Mucosa of descending colon (tissue), 3 donors: ENCODE measurements at regions not wholly inside any gene's neighbourhood (a gene's known extent, or its start where the extent isn't known, plus 50 kb on each side); places are given as distances from the start of the nearest gene placed in this dataset.

Experiments used
- ATAC-seq: fragments of 200-7000 bp; cut with Tn5 transposase; one replicate; pipeline ENCODE4 v1.9.1; 2020; ENCODE audit warnings: mild to moderate bottlenecking, moderate library complexity
- DNase-seq, 3 donors: peaks; one replicate each; pipeline ENCODE4 v3.0.0-alpha.2; 2020
- H3K36me3 ChIP-seq: fragments of 200-600 bp; one replicate; pipeline ENCODE4 v1.8.0; 2021; ENCODE audit warnings: low read depth, mild to moderate bottlenecking
- H3K4me1 ChIP-seq: fragments of 200-600 bp; one replicate; pipeline ENCODE4 v1.8.0; 2021; ENCODE audit warnings: low read depth, mild to moderate bottlenecking
- H3K4me3 ChIP-seq: fragments of 200-600 bp; one replicate; pipeline ENCODE4 v1.8.0; 2021; ENCODE audit warnings: mild to moderate bottlenecking
- H3K9me3 ChIP-seq: fragments of 200-600 bp; one replicate; pipeline ENCODE4 v1.8.0; 2021; ENCODE audit warnings: mild to moderate bottlenecking
- CTCF ChIP-seq: fragments of 200-600 bp; IDR thresholded peaks from one replicate; pipeline ENCODE4 v1.8.0; 2022; ENCODE audit warnings: antibody characterized with exemption, mild to moderate bottlenecking
- intact Hi-C, 2 donors: fragments of 100-400 bp; cut with DNase I in 1 of 2; cut with micrococcal nuclease in 1 of 2; formaldehyde crosslinking; loops; one replicate each; pipeline versions ENCODE4 v1.11.0 to v1.11.1; 2022; cut with DNase I, micrococcal nuclease
- donor health status: DM: no; HTN: no; CAD: no; lungs with moderate emphysema.
- donor health status: DM: no; HTN: no; CAD: no.
- donor health status: DM: no; HTN: yes; CAD: no.

GRCh38 chr2:64300066-64300465, 153.9 kb upstream of the LGALSL start:
- DNase-seq (no peak), ATAC-seq (no peak)
- Histone ChIP-seq H3K9me3 (no peaks in the 10 kb centered on the region), H3K4me3 (no peak overlapping the region), H3K4me1 (no peaks in the 10 kb centered on the region), H3K36me3 (no peaks in the 10 kb centered on the region)
- intact Hi-C loops, result no loop called here
- TF ChIP-seq CTCF, result no peak

GRCh38 chr2:64303250-64303649, 150.7 kb upstream of the LGALSL start:
- ATAC-seq (no peak), DNase-seq (no peak)
- H3K4me3 ChIP-seq, result no peak overlapping the region
- no peak for TF ChIP-seq CTCF
- H3K36me3 ChIP-seq, result no peaks in the 10 kb centered on the region
- intact Hi-C loops, result no loop called here
- H3K9me3 ChIP-seq, result no peaks in the 10 kb centered on the region
- H3K4me1 ChIP-seq, result no peaks in the 10 kb centered on the region

GRCh38 chr2:64307421-64307820, 146.5 kb upstream of the LGALSL start:
- ATAC-seq, result no peak
- no peak for TF ChIP-seq CTCF
- no peak for DNase-seq
- H3K4me1 ChIP-seq, result peaks cover 3% of the 10 kb centered on the region
- H3K36me3 ChIP-seq, result no peaks in the 10 kb centered on the region
- H3K9me3 ChIP-seq, result no peaks in the 10 kb centered on the region
- H3K4me3 ChIP-seq, result no peak overlapping the region
- intact Hi-C loops, result no loop called here

- ATAC-seq (no peak), DNase-seq (no peak)
- no peak for TF ChIP-seq CTCF
- Histone ChIP-seq H3K4me1 (peaks cover 6% of the 10 kb centered on the region), H3K36me3 (no peaks in the 10 kb centered on the region), H3K4me3 (no peak overlapping the region), H3K9me3 (no peaks in the 10 kb centered on the region)
- intact Hi-C loops, result loop anchor here in 1 of 2 donors (5.0 kb wide), 1 partner anchor 259 kb away; no protein-coding TSS in a partner anchor
Observed at GRCh38 chr2:64311191-64311910, 142.6 kb upstream of the LGALSL start.

GRCh38 chr2:64311948-64312621, 141.9 kb upstream of the LGALSL start:
- H3K4me3 ChIP-seq, result no peak overlapping the region
- ATAC-seq, result peak; percentile 97
- intact Hi-C loops, result loop anchor here in 1 of 2 donors (5.0 kb wide), 1 partner anchor 260 kb away; no protein-coding TSS in a partner anchor

More at GRCh38 chr2:64311948-64312621, 141.9 kb upstream of the LGALSL start:
- peak; percentile 57 to 81 (median 73) for DNase-seq
- no peaks in the 10 kb centered on the region for H3K36me3 ChIP-seq
- no peaks in the 10 kb centered on the region for H3K9me3 ChIP-seq
- peak; percentile 29 for TF ChIP-seq CTCF
- H3K4me1 ChIP-seq, result peaks cover 6% of the 10 kb centered on the region
